ENCODE measurements at regions not wholly inside any gene's neighbourhood (a gene's known extent, or its start where the extent isn't known, plus 50 kb on each side); places are given as distances from the start of the nearest gene placed in this dataset.

GRCh38 chr4:137621056-137621455 lies 88.8 kb upstream of the PCDH18 start (continued):
- TF ChIP-seq, protein P1, sequence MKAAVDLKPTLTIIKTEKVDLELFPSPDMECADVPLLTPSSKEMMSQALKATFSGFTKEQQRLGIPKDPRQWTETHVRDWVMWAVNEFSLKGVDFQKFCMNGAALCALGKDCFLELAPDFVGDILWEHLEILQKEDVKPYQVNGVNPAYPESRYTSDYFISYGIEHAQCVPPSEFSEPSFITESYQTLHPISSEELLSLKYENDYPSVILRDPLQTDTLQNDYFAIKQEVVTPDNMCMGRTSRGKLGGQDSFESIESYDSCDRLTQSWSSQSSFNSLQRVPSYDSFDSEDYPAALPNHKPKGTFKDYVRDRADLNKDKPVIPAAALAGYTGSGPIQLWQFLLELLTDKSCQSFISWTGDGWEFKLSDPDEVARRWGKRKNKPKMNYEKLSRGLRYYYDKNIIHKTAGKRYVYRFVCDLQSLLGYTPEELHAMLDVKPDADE (IDR thresholded peaks at IDR 0.05), result no peak
- TF ChIP-seq STAT1 (IDR thresholded peaks at IDR 0.05; ENCODE audit: unreplicated experiment) (no peak), CTCF (conservative IDR thresholded peaks at IDR 0.05; ENCODE audit: low read depth in 2 of 2) (no peak), EZH2 (IDR thresholded peaks at IDR 0.05; ENCODE audit: low read depth, unreplicated experiment) (no peak), CREB1 (CRISPR knock-in tag; IDR thresholded peaks at IDR 0.05; ENCODE audit: low read depth) (no peak), EZH2phosphoT487 (IDR thresholded peaks at IDR 0.05; ENCODE audit: unreplicated experiment) (no peak), NANOG (IDR thresholded peaks at IDR 0.05; ENCODE audit: borderline replicate concordance) (no peak), JUNB (IDR thresholded peaks at IDR 0.05; ENCODE audit: unreplicated experiment) (no peak), ZNF114 (CRISPR knock-in tag; IDR thresholded peaks at IDR 0.05) (no peak)
- TF ChIP-seq, protein P2, sequence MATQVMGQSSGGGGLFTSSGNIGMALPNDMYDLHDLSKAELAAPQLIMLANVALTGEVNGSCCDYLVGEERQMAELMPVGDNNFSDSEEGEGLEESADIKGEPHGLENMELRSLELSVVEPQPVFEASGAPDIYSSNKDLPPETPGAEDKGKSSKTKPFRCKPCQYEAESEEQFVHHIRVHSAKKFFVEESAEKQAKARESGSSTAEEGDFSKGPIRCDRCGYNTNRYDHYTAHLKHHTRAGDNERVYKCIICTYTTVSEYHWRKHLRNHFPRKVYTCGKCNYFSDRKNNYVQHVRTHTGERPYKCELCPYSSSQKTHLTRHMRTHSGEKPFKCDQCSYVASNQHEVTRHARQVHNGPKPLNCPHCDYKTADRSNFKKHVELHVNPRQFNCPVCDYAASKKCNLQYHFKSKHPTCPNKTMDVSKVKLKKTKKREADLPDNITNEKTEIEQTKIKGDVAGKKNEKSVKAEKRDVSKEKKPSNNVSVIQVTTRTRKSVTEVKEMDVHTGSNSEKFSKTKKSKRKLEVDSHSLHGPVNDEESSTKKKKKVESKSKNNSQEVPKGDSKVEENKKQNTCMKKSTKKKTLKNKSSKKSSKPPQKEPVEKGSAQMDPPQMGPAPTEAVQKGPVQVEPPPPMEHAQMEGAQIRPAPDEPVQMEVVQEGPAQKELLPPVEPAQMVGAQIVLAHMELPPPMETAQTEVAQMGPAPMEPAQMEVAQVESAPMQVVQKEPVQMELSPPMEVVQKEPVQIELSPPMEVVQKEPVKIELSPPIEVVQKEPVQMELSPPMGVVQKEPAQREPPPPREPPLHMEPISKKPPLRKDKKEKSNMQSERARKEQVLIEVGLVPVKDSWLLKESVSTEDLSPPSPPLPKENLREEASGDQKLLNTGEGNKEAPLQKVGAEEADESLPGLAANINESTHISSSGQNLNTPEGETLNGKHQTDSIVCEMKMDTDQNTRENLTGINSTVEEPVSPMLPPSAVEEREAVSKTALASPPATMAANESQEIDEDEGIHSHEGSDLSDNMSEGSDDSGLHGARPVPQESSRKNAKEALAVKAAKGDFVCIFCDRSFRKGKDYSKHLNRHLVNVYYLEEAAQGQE (IDR thresholded peaks at IDR 0.05; ENCODE audit: unreplicated experiment), result no peak

DNA sequence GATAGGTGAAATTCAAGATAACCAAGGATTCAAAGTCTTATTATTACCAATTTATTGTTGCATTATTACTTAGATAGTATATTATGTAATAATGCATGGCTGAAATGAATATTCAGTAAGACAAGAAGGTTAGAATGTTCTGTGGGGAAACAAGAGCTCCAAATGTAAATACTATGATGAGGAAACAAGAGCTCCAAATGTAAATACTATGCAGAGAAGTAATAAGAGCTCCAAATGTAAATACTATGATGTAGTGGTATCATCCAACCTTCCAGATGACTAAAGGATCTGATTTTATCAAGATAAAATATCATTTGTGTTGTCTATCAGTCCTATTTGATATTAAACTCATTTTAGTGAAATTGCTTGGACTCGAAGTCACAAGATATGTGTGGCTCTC lies 82.2 kb upstream of the PCDH18 start:
- Histone ChIP-seq H3K36me3 (ENCODE audit: insufficient read depth) (no peaks in the 10 kb centered on the region), H3K79me2 (replicated peaks; ENCODE audit: insufficient read depth) (no peaks in the 10 kb centered on the region), H3K4me2 (no peak overlapping the region), H3K27ac (ENCODE audit: low read depth) (no peak overlapping the region), H3K4me1 (ENCODE audit: insufficient read depth) (peaks cover 11% of the 10 kb centered on the region; the same call in 1 of the 2 replicates), H4K20me1 (replicated peaks; ENCODE audit: insufficient read depth) (no peaks in the 10 kb centered on the region), H3K9me2 (ENCODE audit: insufficient read depth) (no peaks in the 10 kb centered on the region), H2AFZ (no peak overlapping the region), H3F3A (replicated peaks; ENCODE audit: low read depth) (no peaks in the 10 kb centered on the region), H3K4me3 (no peak overlapping the region), H3K27me3 (ENCODE audit: insufficient read depth) (no peaks in the 10 kb centered on the region)
- ATAC-seq, result no peak
- Mint-ChIP-seq H3K9me3 (no peaks in the 10 kb centered on the region; the same call in 2 of the 3 replicates), H3K4me1 (peaks cover 14% of the 10 kb centered on the region; the same call in 2 of the 3 replicates), H3K4me3 (no peak overlapping the region), H3K27me3 (ENCODE audit: insufficient read depth, low read depth, poor library complexity) (peaks cover 5% of the 10 kb centered on the region), H3K27ac (no peak overlapping the region), H3K36me3 (ENCODE audit: low read depth) (peaks cover 2% of the 10 kb centered on the region; the same call in 2 of the 3 replicates)
- TF ChIP-seq ZNF331 (CRISPR knock-in tag; IDR thresholded peaks at IDR 0.05; ENCODE audit: low read depth), result no peak
- TF ChIP-seq, protein P2 (IDR thresholded peaks at IDR 0.05; ENCODE audit: unreplicated experiment), result no peak
- TF ChIP-seq, protein P1 (IDR thresholded peaks at IDR 0.05), result no peak
- no peak for DNase-seq (ENCODE audit: low spot score)
